Mesenchymal stem cell (in vitro differentiated cells and primary cell): ENCODE measurements at regions not wholly inside any gene's neighbourhood (a gene's known extent, or its start where the extent isn't known, plus 50 kb on each side); places are given as distances from the start of the nearest gene placed in this dataset.

Experiments used
- DNase-seq: peaks from one replicate; pipeline ENCODE4 v3.0.0-alpha.2; 2013
- H2AFZ ChIP-seq: one replicate; pipeline ENCODE4 v1.6.1; 2013; ENCODE audit warnings: low read depth, mild to moderate bottlenecking, control low read depth, inconsistent platforms, low read length, moderate library complexity
- H2AK5ac ChIP-seq: 2 replicates; pipeline ENCODE4 v1.6.1; 2013; ENCODE audit warnings: low read length, moderate library complexity, mild to moderate bottlenecking, inconsistent platforms; ENCODE audit not compliant: severe bottlenecking
- H2BK120ac ChIP-seq: one replicate; pipeline ENCODE4 v1.6.1; 2013; ENCODE audit warnings: low read depth, mild to moderate bottlenecking, inconsistent platforms, low read length, moderate library complexity
- H2BK12ac ChIP-seq, 2 experiments: one replicate each; pipeline ENCODE4 v1.6.1; 2013; ENCODE audit warnings: inconsistent platforms in 2 of 2, low read length in 2 of 2, mild to moderate bottlenecking in 2 of 2, moderate library complexity in 2 of 2, control low read depth in 1 of 2
- H2BK15ac ChIP-seq: one replicate; pipeline ENCODE4 v1.6.1; 2013; ENCODE audit warnings: mild to moderate bottlenecking, low read depth, inconsistent platforms; ENCODE audit not compliant: poor library complexity, severe bottlenecking
- H2BK5ac ChIP-seq: 2 replicates; pipeline ENCODE4 v1.6.1; 2013; ENCODE audit warnings: low read depth, mild to moderate bottlenecking, low read length, control low read depth, inconsistent platforms; ENCODE audit not compliant: poor library complexity, severe bottlenecking
- H3K14ac ChIP-seq, 2 experiments: one replicate each; pipeline ENCODE4 v1.6.1; 2013; ENCODE audit warnings: inconsistent platforms in 2 of 2, low read length in 2 of 2, control low read depth in 1 of 2, mild to moderate bottlenecking in 1 of 2, moderate library complexity in 1 of 2
- H3K18ac ChIP-seq, 2 experiments: one replicate each; pipeline ENCODE4 v1.6.1; 2013; ENCODE audit warnings: inconsistent platforms in 2 of 2, low read length in 2 of 2, control low read depth in 1 of 2, low read depth in 1 of 2, mild to moderate bottlenecking in 1 of 2
- H3K23ac ChIP-seq, 2 experiments: one replicate each; pipeline ENCODE4 v1.6.1; 2013; ENCODE audit warnings: inconsistent platforms in 2 of 2, low read length in 2 of 2, mild to moderate bottlenecking in 2 of 2, moderate library complexity in 2 of 2, control low read depth in 1 of 2
- H3K27ac ChIP-seq: 2 replicates; pipeline ENCODE4 v1.5.1; 2013; ENCODE audit warnings: mild to moderate bottlenecking, moderate library complexity, low read length, control low read depth, inconsistent platforms; ENCODE audit not compliant: poor library complexity, severe bottlenecking
- H3K27me3 ChIP-seq, 2 experiments: 2 replicates each; pipeline versions ENCODE4 v1.6.1 to v1.7.0; 2013; ENCODE audit warnings: low read length in 2 of 2, mild to moderate bottlenecking in 2 of 2, moderate library complexity in 2 of 2, control low read depth in 1 of 2, inconsistent platforms in 1 of 2; ENCODE audit not compliant: control insufficient read depth in 1 of 2, insufficient read depth in 1 of 2
- H3K36me3 ChIP-seq, 2 experiments: 2 replicates each; pipeline versions ENCODE4 v1.6.1 to v1.7.0; 2013; ENCODE audit warnings: low read length in 2 of 2, control low read depth in 1 of 2, inconsistent platforms in 1 of 2, low read depth in 1 of 2, mild to moderate bottlenecking in 1 of 2; ENCODE audit not compliant: insufficient read depth in 2 of 2, control insufficient read depth in 1 of 2
- H3K4ac ChIP-seq, 2 experiments: one replicate each; pipeline ENCODE4 v1.6.1; 2013; ENCODE audit warnings: inconsistent platforms in 2 of 2, low read length in 2 of 2, mild to moderate bottlenecking in 2 of 2, moderate library complexity in 2 of 2, control low read depth in 1 of 2, low read depth in 1 of 2
- H3K4me1 ChIP-seq: 2 replicates; pipeline ENCODE4 v1.6.1; 2013; ENCODE audit warnings: low read depth, low read length, control low read depth; ENCODE audit not compliant: control insufficient read depth, insufficient read depth
- H3K4me2 ChIP-seq: 2 replicates; pipeline ENCODE4 v1.6.1; 2013; ENCODE audit warnings: low read length, mild to moderate bottlenecking, inconsistent platforms; ENCODE audit not compliant: poor library complexity, severe bottlenecking
- H3K4me3 ChIP-seq, 2 experiments: 2 replicates each; pipeline versions ENCODE4 v1.5.1 to v1.7.0; 2013; ENCODE audit warnings: low read length in 2 of 2, mild to moderate bottlenecking in 2 of 2, control low read depth in 1 of 2, low read depth in 1 of 2; ENCODE audit not compliant: insufficient read depth in 1 of 2
- H3K79me1 ChIP-seq: replicated peaks from 2 replicates; pipeline ENCODE4 v1.6.1; 2013; ENCODE audit warnings: mild to moderate bottlenecking, control low read depth, low read length, inconsistent platforms; ENCODE audit not compliant: poor library complexity, severe bottlenecking
- H3K9ac ChIP-seq: 2 replicates; pipeline ENCODE4 v1.7.0; 2013; ENCODE audit warnings: mild to moderate bottlenecking, low read length, moderate library complexity
- H3K9me3 ChIP-seq: 2 replicates; pipeline ENCODE4 v1.7.0; 2013; ENCODE audit warnings: mild to moderate bottlenecking, low read length; ENCODE audit not compliant: control insufficient read depth
- H4K8ac ChIP-seq: one replicate; pipeline ENCODE4 v1.6.1; 2013; ENCODE audit warnings: inconsistent platforms, mild to moderate bottlenecking, low read length, moderate library complexity
- H4K91ac ChIP-seq: one replicate; pipeline ENCODE4 v1.6.1; 2013; ENCODE audit warnings: mild to moderate bottlenecking, low read length, inconsistent platforms
- WGBS: methylation state at CpG from one replicate; pipeline ENCODE4 v1.1.7; 2013; ENCODE audit warnings: mixed read lengths; 5-methylcytosine and 5-hydroxymethylcytosine counted together

GRCh38 chr9:12874395-12874794 lies 99.6 kb downstream of the LURAP1L start:
- Histone ChIP-seq H3K4me3 (no peak overlapping the region), H2BK12ac (no peak overlapping the region), H2AK5ac (no peak overlapping the region), H3K14ac (no peak overlapping the region), H3K79me1 (no peaks in the 10 kb centered on the region), H3K36me3 (no peaks in the 10 kb centered on the region), H3K23ac (no peak overlapping the region), H2BK15ac (no peak overlapping the region), H3K4me2 (no peak overlapping the region), H4K8ac (no peak overlapping the region), H3K27me3 (no peaks in the 10 kb centered on the region), H3K27ac (no peak overlapping the region), H2BK5ac (no peak overlapping the region), H3K4ac (no peak overlapping the region), H3K18ac (no peak overlapping the region), H2AFZ (no peak overlapping the region), H3K9ac (no peak overlapping the region), H3K4me1 (no peaks in the 10 kb centered on the region), H4K91ac (no peak overlapping the region), H3K9me3 (no peaks in the 10 kb centered on the region), H2BK120ac (no peak overlapping the region)
- DNase-seq = no peak
- 89% methylated on average over 2 of the region's 3 CpGs for WGBS

DNA sequence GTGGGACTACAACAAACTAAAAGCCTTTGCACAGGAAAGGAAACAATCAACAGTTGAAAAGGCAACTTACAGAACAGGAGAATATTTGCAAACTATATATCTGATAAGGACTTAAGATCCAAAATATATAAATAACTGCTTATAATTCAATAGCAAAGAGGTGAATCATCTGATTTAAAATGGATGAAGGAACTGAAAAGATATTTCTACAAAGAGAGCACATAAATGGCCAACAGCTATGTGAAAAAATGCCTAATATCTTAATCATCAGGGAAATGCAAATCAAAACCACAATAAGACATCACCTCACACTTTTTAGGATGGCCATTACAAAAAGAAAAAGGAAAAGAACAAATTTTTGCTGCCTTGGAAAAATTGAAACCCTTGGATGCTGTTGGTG lies 100.4 kb downstream of the LURAP1L start:
- H3K9me3 ChIP-seq = no peaks in the 10 kb centered on the region
- no peak overlapping the region for H2BK12ac ChIP-seq
- no peak overlapping the region for H3K4me2 ChIP-seq
- no peak overlapping the region for H4K8ac ChIP-seq
- H3K4me1 ChIP-seq = no peaks in the 10 kb centered on the region
- no peak overlapping the region for H2AK5ac ChIP-seq
- H3K18ac ChIP-seq = no peak overlapping the region
- no peaks in the 10 kb centered on the region for H3K36me3 ChIP-seq
- no peaks in the 10 kb centered on the region for H3K79me1 ChIP-seq
- no peak overlapping the region for H3K4me3 ChIP-seq
- no peak overlapping the region for H2AFZ ChIP-seq
- no peak overlapping the region for H2BK15ac ChIP-seq
- DNase-seq = no peak
- no peak overlapping the region for H2BK120ac ChIP-seq
- no peak overlapping the region for H2BK5ac ChIP-seq
- H3K23ac ChIP-seq = no peak overlapping the region
- H3K4ac ChIP-seq = no peak overlapping the region
- H3K9ac ChIP-seq = no peak overlapping the region
- no peak overlapping the region for H3K27ac ChIP-seq
- H3K27me3 ChIP-seq = no peaks in the 10 kb centered on the region
- H3K14ac ChIP-seq = no peak overlapping the region
- no peak overlapping the region for H4K91ac ChIP-seq

DNA sequence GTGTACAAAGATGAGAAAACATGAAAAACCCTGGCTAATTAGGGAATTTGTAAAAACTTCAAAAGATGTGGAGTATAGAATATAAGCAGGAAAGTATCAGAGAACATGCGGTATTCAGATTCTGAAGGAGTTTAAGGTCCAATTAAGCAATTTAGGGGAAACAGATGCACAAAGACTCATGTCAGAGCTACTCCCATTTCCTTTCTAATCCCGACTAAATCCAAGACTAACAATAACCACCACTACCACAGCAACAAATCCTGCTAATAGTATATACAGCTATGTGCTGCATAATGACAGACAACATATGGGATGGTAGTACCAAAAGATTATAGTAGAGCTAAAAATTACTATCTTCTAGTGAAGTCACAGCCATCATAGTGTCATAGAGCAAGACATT lies 102.1 kb downstream of the LURAP1L start:
- no peak overlapping the region for H2AFZ ChIP-seq
- H3K79me1 ChIP-seq = no peaks in the 10 kb centered on the region
- H2AK5ac ChIP-seq = no peak overlapping the region
- no peak overlapping the region for H3K9ac ChIP-seq
- H2BK15ac ChIP-seq = no peak overlapping the region
- no peaks in the 10 kb centered on the region for H3K27me3 ChIP-seq
- H3K36me3 ChIP-seq = no peaks in the 10 kb centered on the region
- no peak overlapping the region for H4K91ac ChIP-seq
- DNase-seq = no peak
- H3K4me3 ChIP-seq = no peak overlapping the region
- 88% methylated on average over 1 of the region's 2 CpGs for WGBS
- H4K8ac ChIP-seq = no peak overlapping the region
- H3K23ac ChIP-seq = no peak overlapping the region
- H3K18ac ChIP-seq = no peak overlapping the region
- H2BK5ac ChIP-seq = no peak overlapping the region
- H3K9me3 ChIP-seq = no peaks in the 10 kb centered on the region
- H3K27ac ChIP-seq = no peak overlapping the region
- no peaks in the 10 kb centered on the region for H3K4me1 ChIP-seq
- no peak overlapping the region for H2BK120ac ChIP-seq
- H2BK12ac ChIP-seq = no peak overlapping the region
- no peak overlapping the region for H3K4me2 ChIP-seq
- no peak overlapping the region for H3K14ac ChIP-seq
- H3K4ac ChIP-seq = no peak overlapping the region

- no peak overlapping the region for H3K9ac ChIP-seq
Measured at GRCh38 chr9:12878351-12878978, 103.6 kb downstream of the LURAP1L start.

More at GRCh38 chr9:12878351-12878978, 103.6 kb downstream of the LURAP1L start:
- no peak overlapping the region for H3K23ac ChIP-seq
- H2BK12ac ChIP-seq = no peak overlapping the region
- no peak overlapping the region for H3K4me2 ChIP-seq
- H3K14ac ChIP-seq = no peak overlapping the region
- H3K36me3 ChIP-seq = no peaks in the 10 kb centered on the region
- no peak overlapping the region for H3K18ac ChIP-seq
- no peak overlapping the region for H4K91ac ChIP-seq
- no peak overlapping the region for H2AK5ac ChIP-seq
- H3K79me1 ChIP-seq = no peaks in the 10 kb centered on the region
- no peaks in the 10 kb centered on the region for H3K27me3 ChIP-seq
- H2BK15ac ChIP-seq = no peak overlapping the region
- DNase-seq = no peak
- no peak overlapping the region for H2BK5ac ChIP-seq
- WGBS = no CpG with 5 or more reads among the region's 5 CpGs
- H4K8ac ChIP-seq = no peak overlapping the region
- H3K4me1 ChIP-seq = no peaks in the 10 kb centered on the region
- H3K4ac ChIP-seq = no peak overlapping the region
- H2BK120ac ChIP-seq = no peak overlapping the region
- H3K9me3 ChIP-seq = no peaks in the 10 kb centered on the region
- no peak overlapping the region for H3K4me3 ChIP-seq
- no peak overlapping the region for H2AFZ ChIP-seq
- no peak overlapping the region for H3K27ac ChIP-seq
